Fibroblast of lung (primary cell): ENCODE measurements at regions not wholly inside any gene's neighbourhood (a gene's known extent, or its start where the extent isn't known, plus 50 kb on each side); places are given as distances from the start of the nearest gene placed in this dataset.

ENCODE experiments used
- DNase-seq, 2 donors: peaks; one replicate each; pipeline versions ENCODE4 v3.0.0 to v3.0.0-alpha.2; 2010; ENCODE audit warnings: low read depth in 2 of 2
- H2AFZ ChIP-seq: 2 replicates; pipeline ENCODE4 v1.5.1; 2012; ENCODE audit warnings: low read length, control low read depth, inconsistent platforms
- H3K27ac ChIP-seq: 2 replicates; pipeline ENCODE4 v1.5.1; 2011; ENCODE audit warnings: low read length, control low read depth; ENCODE audit not compliant: insufficient read depth
- H3K27me3 ChIP-seq: 2 replicates; pipeline ENCODE4 v1.5.1; 2011; ENCODE audit warnings: mild to moderate bottlenecking, low read length; ENCODE audit not compliant: control insufficient read depth, insufficient read depth
- H3K36me3 ChIP-seq: 2 replicates; pipeline ENCODE4 v1.5.1; 2011; ENCODE audit warnings: low read length; ENCODE audit not compliant: control insufficient read depth, insufficient read depth
- H3K4me1 ChIP-seq: 2 replicates; pipeline ENCODE4 v1.5.1; 2011; ENCODE audit warnings: low read length; ENCODE audit not compliant: control insufficient read depth, insufficient read depth; ENCODE audit errors: extremely low read depth
- H3K4me2 ChIP-seq: 2 replicates; pipeline ENCODE4 v1.5.1; 2011; ENCODE audit warnings: low read length, control low read depth; ENCODE audit not compliant: insufficient read depth; ENCODE audit errors: extremely low read depth
- H3K4me3 ChIP-seq, 4 experiments: fragments of 200-600 bp in 1 of 4; sonication (generic) in 1 of 4; replicated peaks in 1 of 4; 2 replicates each; pipeline ENCODE4 v1.5.1; 2011 to 2016; ENCODE audit warnings: low read length in 4 of 4, low read depth in 3 of 4, mild to moderate bottlenecking in 3 of 4, control low read depth in 2 of 4, inconsistent platforms in 1 of 4, mixed read lengths in 1 of 4; ENCODE audit not compliant: insufficient read depth in 1 of 4; ENCODE audit errors: control extremely low read depth in 1 of 4
- H3K79me2 ChIP-seq: 2 replicates; pipeline ENCODE4 v1.5.1; 2012; ENCODE audit warnings: mild to moderate bottlenecking, low read length, inconsistent platforms; ENCODE audit not compliant: control insufficient read depth, insufficient read depth
- H3K9ac ChIP-seq: 2 replicates; pipeline ENCODE4 v1.5.1; 2011; ENCODE audit warnings: mild to moderate bottlenecking, low read length, control low read depth; ENCODE audit not compliant: insufficient read depth
- H3K9me3 ChIP-seq: 2 replicates; pipeline ENCODE4 v1.5.1; 2012; ENCODE audit warnings: low read depth, low read length; ENCODE audit not compliant: control insufficient read depth, insufficient read depth
- H4K20me1 ChIP-seq: 2 replicates; pipeline ENCODE4 v1.5.1; 2011; ENCODE audit warnings: low read length; ENCODE audit not compliant: control insufficient read depth, insufficient read depth; ENCODE audit errors: extremely low read depth
- CTCF ChIP-seq, 2 donors: IDR thresholded peaks in 1 of 2; conservative IDR thresholded peaks in 1 of 2; 1 replicate in 1 of 2; 2 replicates in 1 of 2; pipeline ENCODE4 v1.5.1; 2011 to 2012; ENCODE audit warnings: low read length in 2 of 2, control low read depth in 1 of 2, inconsistent platforms in 1 of 2, low read depth in 1 of 2, mild to moderate bottlenecking in 1 of 2
- EZH2 ChIP-seq: IDR thresholded peaks from 2 replicates; pipeline ENCODE4 v1.5.1; 2012; ENCODE audit warnings: low read length, control low read depth, mild to moderate bottlenecking; ENCODE audit errors: missing control alignments

GRCh38 chr4:95982516-95982915 lies 142.6 kb downstream of the PDHA2 start:
- Histone ChIP-seq H3K36me3 (no peaks in the 10 kb centered on the region), H3K27me3 (no peaks in the 10 kb centered on the region), H3K4me1 (no peaks in the 10 kb centered on the region), H3K4me3 (no peak overlapping the region), H3K4me2 (no peak overlapping the region), H3K9ac (no peak overlapping the region), H3K27ac (no peak overlapping the region), H2AFZ (no peak overlapping the region), H3K9me3 (no peaks in the 10 kb centered on the region), H3K79me2 (no peaks in the 10 kb centered on the region), H4K20me1 (no peaks in the 10 kb centered on the region)
- TF ChIP-seq EZH2 (no peak), CTCF (conservative IDR thresholded peaks at IDR 0.05 in 1 of 2, IDR thresholded peaks at IDR 0.05 in 1 of 2; ENCODE audit: low read depth in 1 of 2, low read length in 2 of 2) (no peak)
- DNase-seq: no peak

- Histone ChIP-seq H3K27ac (no peak overlapping the region), H4K20me1 (no peaks in the 10 kb centered on the region), H3K4me3 (no peak overlapping the region), H3K9ac (no peak overlapping the region), H3K4me2 (no peak overlapping the region), H3K36me3 (no peaks in the 10 kb centered on the region), H3K4me1 (no peaks in the 10 kb centered on the region), H3K79me2 (no peaks in the 10 kb centered on the region), H3K27me3 (no peaks in the 10 kb centered on the region), H2AFZ (no peak overlapping the region), H3K9me3 (no peaks in the 10 kb centered on the region)
- DNase-seq: no peak
- no peak for TF ChIP-seq EZH2
- no peak for TF ChIP-seq CTCF (conservative IDR thresholded peaks at IDR 0.05 in 1 of 2, IDR thresholded peaks at IDR 0.05 in 1 of 2; ENCODE audit: low read depth in 1 of 2, low read length in 2 of 2)
Measured at GRCh38 chr4:95984081-95984480, 144.2 kb downstream of the PDHA2 start.

- H3K4me2 ChIP-seq: no peak overlapping the region
- H3K4me1 ChIP-seq: no peaks in the 10 kb centered on the region
- H3K9me3 ChIP-seq: no peaks in the 10 kb centered on the region
- H3K36me3 ChIP-seq: no peaks in the 10 kb centered on the region
- no peak for DNase-seq
- H3K4me3 ChIP-seq: no peak overlapping the region
- no peaks in the 10 kb centered on the region for H3K27me3 ChIP-seq
- no peak overlapping the region for H2AFZ ChIP-seq
- H3K27ac ChIP-seq: no peak overlapping the region
- no peaks in the 10 kb centered on the region for H4K20me1 ChIP-seq
- TF ChIP-seq EZH2 (no peak), CTCF (conservative IDR thresholded peaks at IDR 0.05 in 1 of 2, IDR thresholded peaks at IDR 0.05 in 1 of 2; ENCODE audit: low read depth in 1 of 2, low read length in 2 of 2) (no peak)
- H3K79me2 ChIP-seq: no peaks in the 10 kb centered on the region
- no peak overlapping the region for H3K9ac ChIP-seq
Measured at GRCh38 chr4:95985051-95985450, 145.2 kb downstream of the PDHA2 start.
